ENCODE measurements at regions not wholly inside any gene's neighbourhood (a gene's known extent, or its start where the extent isn't known, plus 50 kb on each side); places are given as distances from the start of the nearest gene placed in this dataset.

- Mint-ChIP-seq H3K36me3 (ENCODE audit: low read depth) (no peaks in the 10 kb centered on the region), H3K27ac (ENCODE audit: unreplicated experiment) (no peak overlapping the region), H3K9me3 (ENCODE audit: low read depth) (peaks cover 1% of the 10 kb centered on the region), H3K27me3 (ENCODE audit: low read depth) (no peaks in the 10 kb centered on the region), H3K4me1 (ENCODE audit: low read depth) (no peaks in the 10 kb centered on the region), H3K4me3 (ENCODE audit: unreplicated experiment) (no peak overlapping the region)
- no peak for DNase-seq (ENCODE audit: low spot score)
- TF ChIP-seq CTCF (IDR thresholded peaks at IDR 0.05), result no peak
Measured at GRCh38 chr9:81211741-81212140, 477.6 kb downstream of the TLE1 start.

DNA sequence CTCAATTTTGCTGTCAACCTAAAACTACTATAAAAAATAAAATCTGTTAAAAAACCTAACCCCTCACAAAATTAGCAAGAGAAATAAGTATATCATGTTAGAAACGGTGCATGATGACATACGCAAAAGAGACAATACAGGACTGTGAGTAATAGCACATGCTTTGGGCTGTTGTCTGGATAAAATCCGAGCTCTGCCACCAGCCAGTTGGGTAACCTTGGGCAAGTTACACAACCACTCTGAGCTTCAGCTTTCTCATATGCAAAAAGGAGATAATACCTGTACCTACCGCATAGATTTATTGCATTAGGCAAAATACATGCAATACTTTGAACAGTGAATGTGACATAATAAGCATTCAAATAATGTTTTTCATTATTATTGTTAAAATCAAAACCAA, 481.7 kb downstream of the TLE1 start:
- no peaks in the 10 kb centered on the region for H3K27me3 Mint-ChIP-seq (ENCODE audit: low read depth)
- H3K4me1 Mint-ChIP-seq (ENCODE audit: low read depth), result no peaks in the 10 kb centered on the region
- H3K4me3 Mint-ChIP-seq (ENCODE audit: unreplicated experiment), result no peak overlapping the region
- DNase-seq (ENCODE audit: low spot score), result no peak
- no peaks in the 10 kb centered on the region for H3K36me3 Mint-ChIP-seq (ENCODE audit: low read depth)
- H3K27ac Mint-ChIP-seq (ENCODE audit: unreplicated experiment), result no peak overlapping the region
- no peak for TF ChIP-seq CTCF (IDR thresholded peaks at IDR 0.05)
- no peaks in the 10 kb centered on the region for H3K9me3 Mint-ChIP-seq (ENCODE audit: low read depth)

DNA sequence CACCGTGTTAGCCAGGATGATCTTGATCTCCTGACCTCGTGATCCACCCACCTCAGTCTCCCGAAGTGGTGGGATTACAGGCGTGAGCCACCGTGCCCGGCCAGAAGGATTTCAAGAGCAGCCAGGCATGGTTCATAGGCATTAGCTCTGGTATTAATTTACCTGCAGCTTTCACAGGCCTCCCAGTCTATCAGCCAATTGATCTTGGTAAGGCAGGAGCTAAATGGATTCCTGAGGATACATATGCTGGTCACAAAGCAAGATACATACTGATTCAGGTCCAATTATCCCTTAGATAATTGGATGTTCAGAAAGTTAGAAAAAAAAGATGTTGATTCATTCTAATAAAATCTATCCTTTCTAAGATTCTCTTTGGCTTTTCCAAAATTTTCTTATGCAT, 487.1 kb downstream of the TLE1 start:
- H3K27me3 Mint-ChIP-seq (ENCODE audit: low read depth), result no peaks in the 10 kb centered on the region

DNA sequence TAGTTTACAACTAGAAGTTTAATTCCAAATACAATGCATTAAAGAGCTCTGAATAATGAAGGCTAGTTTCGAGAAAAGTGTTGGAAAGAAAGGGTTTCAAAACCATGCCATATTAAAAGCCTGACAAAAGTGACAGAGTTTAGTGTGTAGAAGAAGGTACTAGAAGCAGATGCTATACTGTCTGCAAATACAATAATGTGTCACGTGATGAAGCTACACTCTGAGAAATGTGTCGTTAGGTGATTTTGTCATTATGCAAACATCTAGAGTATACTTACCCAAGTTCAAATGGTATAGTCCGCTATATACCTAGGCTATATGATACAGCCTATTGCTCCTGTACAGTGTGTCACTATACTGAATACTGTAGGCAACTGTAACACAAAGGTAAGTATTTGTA, 494.1 kb downstream of the TLE1 start:
- H3K27me3 Mint-ChIP-seq (ENCODE audit: low read depth), result no peaks in the 10 kb centered on the region
- peaks cover 7% of the 10 kb centered on the region for H3K36me3 Mint-ChIP-seq (ENCODE audit: low read depth)
- peaks cover 14% of the 10 kb centered on the region for H3K9me3 Mint-ChIP-seq (ENCODE audit: low read depth)
- H3K4me3 Mint-ChIP-seq (ENCODE audit: unreplicated experiment), result no peak overlapping the region
- peaks cover 12% of the 10 kb centered on the region for H3K4me1 Mint-ChIP-seq (ENCODE audit: low read depth)
- DNase-seq (ENCODE audit: low spot score), result no peak
- no peak overlapping the region for H3K27ac Mint-ChIP-seq (ENCODE audit: unreplicated experiment)
- TF ChIP-seq CTCF (IDR thresholded peaks at IDR 0.05), result no peak

More for the DNA sequence above, 487.1 kb downstream of the TLE1 start:
- H3K4me1 Mint-ChIP-seq (ENCODE audit: low read depth), result no peaks in the 10 kb centered on the region
- no peaks in the 10 kb centered on the region for H3K36me3 Mint-ChIP-seq (ENCODE audit: low read depth)
- TF ChIP-seq CTCF (IDR thresholded peaks at IDR 0.05), result no peak
- H3K9me3 Mint-ChIP-seq (ENCODE audit: low read depth), result peaks cover 5% of the 10 kb centered on the region
- no peak for DNase-seq (ENCODE audit: low spot score)
- no peak overlapping the region for H3K4me3 Mint-ChIP-seq (ENCODE audit: unreplicated experiment)
- no peak overlapping the region for H3K27ac Mint-ChIP-seq (ENCODE audit: unreplicated experiment)

GRCh38 chr9:81193362-81194339, 495.7 kb downstream of the TLE1 start:
- no peaks in the 10 kb centered on the region for H3K27me3 Mint-ChIP-seq (ENCODE audit: low read depth)
- H3K4me3 Mint-ChIP-seq (ENCODE audit: unreplicated experiment), result no peak overlapping the region
- peaks cover 12% of the 10 kb centered on the region for H3K4me1 Mint-ChIP-seq (ENCODE audit: low read depth)
- H3K9me3 Mint-ChIP-seq (ENCODE audit: low read depth), result peaks cover 14% of the 10 kb centered on the region
- no peak for DNase-seq (ENCODE audit: low spot score)
- H3K27ac Mint-ChIP-seq (ENCODE audit: unreplicated experiment), result no peak overlapping the region
- peaks cover 7% of the 10 kb centered on the region for H3K36me3 Mint-ChIP-seq (ENCODE audit: low read depth)
- no peak for TF ChIP-seq CTCF (IDR thresholded peaks at IDR 0.05)

Data from chondrocyte (in vitro differentiated cells).